Stimulated activated naive B cell treated with anti-CD40 and anti-IgM and Interleukin-4, amounts not matched to agents 10 μg/mL and 1 μg/mL and 100 μg/mL, for 72 hours (primary cell): ENCODE measurements at regions not wholly inside any gene's neighbourhood (a gene's known extent, or its start where the extent isn't known, plus 50 kb on each side); places are given as distances from the start of the nearest gene placed in this dataset.

Source experiments
- ATAC-seq, 2 donors: fragments of 150-1000 bp; cut with Tn5 transposase; replicated peaks; 2 replicates each; pipeline ENCODE4 v1.10.0; 2021; ENCODE audit warnings: moderate library complexity in 1 of 2
- DNase-seq: peaks from one replicate; pipeline ENCODE4 v3.0.0; 2021
- H3K27ac Mint-ChIP-seq: one replicate; pipeline ENCODE4 v1.8.0; 2022; ENCODE audit warnings: mild to moderate bottlenecking, mixed read lengths
- H3K27me3 Mint-ChIP-seq, 2 donors: one replicate each; pipeline ENCODE4 v1.8.0; 2022; ENCODE audit warnings: mixed read lengths in 2 of 2
- H3K36me3 Mint-ChIP-seq, 2 donors: one replicate each; pipeline ENCODE4 v1.8.0; 2022; ENCODE audit warnings: mixed read lengths in 2 of 2, mild to moderate bottlenecking in 1 of 2
- H3K4me1 Mint-ChIP-seq, 2 donors: one replicate each; pipeline ENCODE4 v1.8.0; 2022; ENCODE audit warnings: mixed read lengths in 2 of 2, mild to moderate bottlenecking in 1 of 2
- H3K4me3 Mint-ChIP-seq, 2 donors: one replicate each; pipeline ENCODE4 v1.8.0; 2022; ENCODE audit warnings: mild to moderate bottlenecking in 2 of 2, mixed read lengths in 2 of 2, moderate library complexity in 1 of 2
- H3K9me3 Mint-ChIP-seq, 2 donors: one replicate each; pipeline ENCODE4 v1.8.0; 2022; ENCODE audit warnings: mixed read lengths in 2 of 2, mild to moderate bottlenecking in 1 of 2

DNA sequence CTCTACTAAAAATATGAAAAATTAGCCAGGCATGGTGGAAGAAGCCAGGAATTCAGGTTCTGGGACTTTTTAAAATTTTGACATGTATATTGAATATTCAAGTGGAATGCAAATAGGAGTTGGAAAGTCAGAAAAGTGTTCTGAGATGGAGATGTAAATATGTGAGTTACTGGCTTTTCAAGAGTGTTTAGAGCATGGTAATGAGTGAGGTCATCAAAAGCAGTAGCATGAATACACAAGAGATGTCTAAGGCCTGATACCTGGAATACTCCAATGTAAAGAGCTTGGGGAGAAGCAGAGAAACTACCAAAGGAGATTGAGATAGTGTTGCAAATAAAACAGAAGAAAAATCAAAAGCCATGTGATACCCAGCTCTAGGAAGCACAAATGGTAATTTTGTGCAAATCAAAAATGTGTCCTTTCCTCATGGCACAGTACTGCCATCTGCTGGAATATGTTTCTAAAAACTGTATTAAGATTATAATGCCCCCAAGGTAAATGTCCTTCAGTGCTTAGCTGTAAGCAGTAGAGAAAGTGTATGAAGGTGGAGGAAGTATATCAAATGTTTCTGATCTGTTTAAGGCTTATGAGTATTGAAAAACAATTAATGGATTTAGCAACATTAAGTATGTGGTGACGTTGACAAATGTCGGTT is 908.4 kb downstream of the KCNJ18 start:
- Mint-ChIP-seq H3K4me3 (no peak overlapping the region), H3K4me1 (no peaks in the 10 kb centered on the region), H3K9me3 (peaks cover 0 to 1% of the 10 kb centered on the region in 2 donors), H3K36me3 (no peaks in the 10 kb centered on the region), H3K27ac (no peak overlapping the region), H3K27me3 (no peaks in the 10 kb centered on the region)
- ATAC-seq: no peak
- no peak for DNase-seq
